ENCODE measurements at regions not wholly inside any gene's neighbourhood (a gene's known extent, or its start where the extent isn't known, plus 50 kb on each side); places are given as distances from the start of the nearest gene placed in this dataset.

- TF ChIP-seq CTCF (IDR thresholded peaks at IDR 0.05; ENCODE audit: low read depth, low read length) (no peak), EZH2phosphoT487 (IDR thresholded peaks at IDR 0.05; ENCODE audit: low read depth) (no peak)
These were observed 395.0 kb upstream of the RBFOX1 start for GRCh38 chr16:6937641-6938040.
